Fibroblast of pulmonary artery (primary cell): ENCODE measurements at regions not wholly inside any gene's neighbourhood (a gene's known extent, or its start where the extent isn't known, plus 50 kb on each side); places are given as distances from the start of the nearest gene placed in this dataset.
A peak's percentile ranks its signal among the peaks of the same experiment; 100 is the strongest.

Experiments
- DNase-seq: peaks from one replicate; pipeline ENCODE4 v3.0.0-alpha.2; 2010; ENCODE audit warnings: low read depth
- H3K4me3 ChIP-seq: replicated peaks from 2 replicates; pipeline ENCODE4 v1.5.1; 2011; ENCODE audit warnings: low read depth, mild to moderate bottlenecking, control low read depth, low read length, moderate library complexity
- CTCF ChIP-seq: IDR thresholded peaks from 2 replicates; pipeline ENCODE4 v1.5.1; 2011; ENCODE audit warnings: mild to moderate bottlenecking, control low read depth, low read length, inconsistent platforms; ENCODE audit errors: missing control alignments

- TF ChIP-seq CTCF: no peak
- peak; percentile 55 for DNase-seq
Observed at GRCh38 chr12:93256256-93256969, 121.3 kb upstream of the NUDT4 start.

GRCh38 chr12:93261505-93262094 lies 116.1 kb upstream of the NUDT4 start:
- TF ChIP-seq CTCF: no peak
- DNase-seq: no peak
- H3K4me3 ChIP-seq: no peak overlapping the region

More at GRCh38 chr12:93256256-93256969, 121.3 kb upstream of the NUDT4 start:
- no peak overlapping the region for H3K4me3 ChIP-seq

- H3K4me3 ChIP-seq: no peak overlapping the region
- TF ChIP-seq CTCF: no peak
- no peak for DNase-seq
Observed at GRCh38 chr12:93272997-93273396, 104.7 kb upstream of the NUDT4 start.

DNA sequence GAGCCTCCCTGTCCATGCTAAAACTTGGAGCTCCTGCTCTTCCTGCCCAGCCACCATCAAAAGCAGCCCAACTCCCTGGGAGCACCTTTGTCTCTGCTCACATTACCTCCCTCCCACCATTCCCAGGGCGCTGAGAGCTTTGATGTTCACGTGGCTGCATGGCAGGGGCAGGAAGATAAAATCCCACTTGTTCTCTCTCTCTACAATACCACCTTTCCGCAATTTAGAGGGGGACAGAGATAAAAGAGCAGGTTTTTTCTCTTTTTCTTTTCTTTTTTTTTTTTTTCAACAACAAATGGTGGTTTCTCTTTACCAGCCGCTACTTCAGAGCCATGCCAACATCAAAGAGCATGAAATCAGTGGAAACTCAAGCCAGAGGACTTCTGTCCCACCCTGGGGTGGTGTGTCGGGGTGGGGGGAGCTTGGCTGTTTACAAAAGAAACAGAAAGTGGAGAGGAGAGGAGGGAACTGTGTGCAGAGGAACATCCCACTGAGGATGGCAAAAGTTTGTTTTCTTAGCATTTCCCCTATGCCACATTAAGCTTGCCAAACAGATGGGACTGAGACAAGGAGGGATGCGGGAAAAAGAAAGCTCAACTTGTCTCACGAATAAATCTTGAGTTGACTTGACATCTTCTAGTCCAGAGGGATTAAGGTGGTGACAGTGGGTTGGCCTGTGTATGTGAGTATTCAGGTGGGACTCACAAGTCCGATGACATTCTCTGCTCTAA lies 103.7 kb upstream of the NUDT4 start:
- H3K4me3 ChIP-seq: no peak overlapping the region
- no peak for DNase-seq
- TF ChIP-seq CTCF: no peak

DNA sequence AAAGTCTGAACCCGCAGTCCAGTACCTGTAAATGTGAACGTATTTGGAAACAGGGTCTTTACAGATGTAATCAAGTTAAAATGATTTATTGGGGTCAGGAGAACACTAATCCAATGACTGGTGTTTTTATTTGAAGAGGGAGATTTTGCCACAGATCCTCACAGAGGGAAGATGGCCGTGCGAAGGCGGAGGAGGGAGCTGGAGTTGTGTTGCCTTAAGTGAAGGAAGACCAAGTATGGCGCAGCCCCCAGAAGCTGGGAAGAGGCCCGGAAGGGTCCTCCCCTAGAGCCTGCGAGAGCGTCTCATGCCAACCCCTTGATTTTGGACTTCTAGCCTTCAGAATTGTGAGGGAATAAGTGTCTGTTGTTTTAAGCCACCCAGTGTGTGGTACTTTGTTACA lies 102.8 kb upstream of the NUDT4 start:
- DNase-seq: no peak
- H3K4me3 ChIP-seq: no peak overlapping the region
- no peak for TF ChIP-seq CTCF

DNA sequence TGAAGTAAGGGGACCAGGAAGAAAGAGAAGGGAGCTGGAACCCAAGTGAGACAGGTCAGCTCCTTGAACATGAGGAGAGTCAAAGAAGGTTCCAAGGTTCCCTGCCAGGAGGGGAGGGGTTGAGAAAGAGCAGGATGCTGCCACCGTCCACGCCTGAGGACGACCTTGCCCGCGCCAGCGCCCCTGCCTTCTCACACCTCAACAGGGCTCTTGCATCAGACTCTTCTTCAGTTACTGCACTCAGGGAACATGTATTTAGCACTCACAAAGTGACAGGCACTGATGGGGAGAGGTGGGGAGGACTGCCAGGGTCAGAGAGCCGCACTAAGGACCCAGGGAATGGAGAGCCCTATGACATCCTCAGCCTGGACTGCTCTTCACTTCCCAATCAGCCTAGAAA lies 102.1 kb upstream of the NUDT4 start:
- DNase-seq: no peak
- no peak for TF ChIP-seq CTCF
- H3K4me3 ChIP-seq: no peak overlapping the region
